Activated T-helper 17 cell treated with anti-CD3 and anti-CD28 coated beads, Interleukin-2, amount 50 U/mL, for 72 hours (primary cell): ENCODE measurements at regions not wholly inside any gene's neighbourhood (a gene's known extent, or its start where the extent isn't known, plus 50 kb on each side); places are given as distances from the start of the nearest gene placed in this dataset.

ENCODE experiments used
- ATAC-seq: fragments of 150-1000 bp; cut with Tn5 transposase; replicated peaks from 2 replicates; pipeline ENCODE4 v1.10.0; 2021; ENCODE audit warnings: mild to moderate bottlenecking, moderate library complexity
- H3K27ac Mint-ChIP-seq: one replicate; pipeline ENCODE4 v1.8.0; 2022; ENCODE audit warnings: mixed read lengths
- H3K27me3 Mint-ChIP-seq: one replicate; pipeline ENCODE4 v1.8.0; 2022; ENCODE audit warnings: mixed read lengths
- H3K36me3 Mint-ChIP-seq: one replicate; pipeline ENCODE4 v1.8.0; 2022; ENCODE audit warnings: low read depth, mild to moderate bottlenecking, mixed read lengths
- H3K4me1 Mint-ChIP-seq: one replicate; pipeline ENCODE4 v1.8.0; 2022; ENCODE audit warnings: mixed read lengths
- H3K4me3 Mint-ChIP-seq: one replicate; pipeline ENCODE4 v1.8.0; 2022; ENCODE audit warnings: mild to moderate bottlenecking, mixed read lengths
- H3K9me3 Mint-ChIP-seq: one replicate; pipeline ENCODE4 v1.8.0; 2022; ENCODE audit warnings: mixed read lengths

DNA sequence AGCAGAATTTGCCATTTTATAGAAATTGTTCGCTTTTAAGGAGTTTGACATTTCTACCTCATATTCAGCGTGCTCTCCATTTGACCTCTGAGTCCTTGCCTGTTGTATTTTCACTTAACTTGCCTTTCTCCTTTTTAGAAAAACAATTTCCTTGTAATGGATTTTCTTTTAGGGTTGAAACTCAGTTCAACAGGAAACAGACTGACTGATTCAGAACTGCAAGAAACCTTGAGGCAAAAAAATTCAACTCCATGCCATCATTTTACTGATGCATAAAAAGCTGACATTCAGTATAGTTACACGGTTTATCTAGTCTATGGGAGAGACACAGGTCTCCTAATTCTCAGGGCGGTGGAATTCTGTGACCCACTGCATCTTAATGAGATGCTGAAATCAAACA, 59.8 kb downstream of the MRPS30 start:
- Mint-ChIP-seq H3K4me1 (no peaks in the 10 kb centered on the region), H3K4me3 (no peak overlapping the region), H3K36me3 (no peaks in the 10 kb centered on the region), H3K27me3 (peaks cover 4% of the 10 kb centered on the region), H3K9me3 (no peaks in the 10 kb centered on the region), H3K27ac (no peak overlapping the region)
- ATAC-seq, result no peak

DNA sequence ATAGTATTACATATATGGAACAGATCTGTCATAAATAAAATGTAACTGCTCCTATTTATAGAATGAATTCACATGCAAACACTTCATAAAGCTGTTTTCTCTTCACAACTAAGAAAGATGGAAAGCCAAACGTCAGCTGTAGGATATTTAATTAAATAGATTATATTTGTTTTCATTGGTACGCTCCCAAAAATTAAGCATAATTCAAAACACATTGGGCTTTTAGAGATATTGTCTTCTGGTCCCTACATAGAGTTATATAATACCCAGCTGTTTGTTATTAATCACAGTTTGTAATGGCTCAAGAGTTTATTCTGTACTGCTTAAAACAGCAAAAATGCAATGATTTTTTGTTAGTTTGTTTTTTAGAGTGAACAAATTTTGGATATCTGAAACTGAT, 61.2 kb downstream of the MRPS30 start:
- ATAC-seq, result no peak

DNA sequence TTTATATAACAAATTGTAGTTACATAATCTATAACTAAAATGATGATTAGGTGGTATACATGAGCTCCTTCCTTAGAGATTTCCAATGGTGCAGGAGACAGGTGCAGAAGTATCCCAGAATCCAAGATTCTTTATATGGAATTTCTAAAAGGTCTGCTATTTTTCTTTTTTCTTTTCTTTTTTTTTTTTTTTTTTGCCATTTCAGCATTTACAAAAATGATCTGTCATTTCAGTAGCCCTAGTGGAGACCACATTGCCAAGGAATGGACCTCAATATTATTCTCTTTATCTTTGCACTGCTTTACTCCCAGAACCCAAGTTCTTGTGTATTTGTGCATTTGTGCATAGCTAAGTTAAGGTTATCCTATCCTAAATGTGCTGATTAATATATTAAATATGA, 61.7 kb downstream of the MRPS30 start:
- Mint-ChIP-seq H3K4me3 (no peak overlapping the region), H3K9me3 (no peaks in the 10 kb centered on the region), H3K27me3 (peaks cover 4% of the 10 kb centered on the region), H3K27ac (no peak overlapping the region), H3K4me1 (no peaks in the 10 kb centered on the region), H3K36me3 (no peaks in the 10 kb centered on the region)
- no peak for ATAC-seq

More for the DNA sequence above, 61.2 kb downstream of the MRPS30 start:
- Mint-ChIP-seq H3K36me3 (no peaks in the 10 kb centered on the region), H3K27ac (no peak overlapping the region), H3K4me1 (no peaks in the 10 kb centered on the region), H3K9me3 (no peaks in the 10 kb centered on the region), H3K4me3 (no peak overlapping the region), H3K27me3 (peaks cover 4% of the 10 kb centered on the region)

DNA sequence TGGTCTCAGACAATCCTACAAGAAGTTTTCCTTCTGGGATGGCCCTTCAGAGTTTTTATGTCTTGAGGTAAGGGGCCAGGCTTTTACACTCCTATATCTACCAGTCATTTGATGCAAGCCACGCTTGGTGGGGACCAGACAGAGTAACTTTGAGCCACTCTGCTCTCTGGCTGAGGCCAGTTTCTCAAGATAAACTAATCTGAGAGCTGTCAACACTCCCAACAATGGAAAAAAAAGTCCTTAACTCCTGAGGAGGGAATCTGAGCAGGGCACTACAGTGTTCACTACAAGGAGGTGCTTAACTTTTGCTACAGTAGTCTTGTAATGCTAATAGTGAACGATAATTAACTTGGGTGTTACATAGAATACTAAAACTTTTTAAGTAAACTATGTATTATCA, 62.7 kb downstream of the MRPS30 start:
- Mint-ChIP-seq H3K36me3 (no peaks in the 10 kb centered on the region), H3K4me3 (no peak overlapping the region), H3K4me1 (peaks cover 8% of the 10 kb centered on the region), H3K27me3 (no peaks in the 10 kb centered on the region), H3K9me3 (no peaks in the 10 kb centered on the region), H3K27ac (no peak overlapping the region)
- ATAC-seq, result no peak

DNA sequence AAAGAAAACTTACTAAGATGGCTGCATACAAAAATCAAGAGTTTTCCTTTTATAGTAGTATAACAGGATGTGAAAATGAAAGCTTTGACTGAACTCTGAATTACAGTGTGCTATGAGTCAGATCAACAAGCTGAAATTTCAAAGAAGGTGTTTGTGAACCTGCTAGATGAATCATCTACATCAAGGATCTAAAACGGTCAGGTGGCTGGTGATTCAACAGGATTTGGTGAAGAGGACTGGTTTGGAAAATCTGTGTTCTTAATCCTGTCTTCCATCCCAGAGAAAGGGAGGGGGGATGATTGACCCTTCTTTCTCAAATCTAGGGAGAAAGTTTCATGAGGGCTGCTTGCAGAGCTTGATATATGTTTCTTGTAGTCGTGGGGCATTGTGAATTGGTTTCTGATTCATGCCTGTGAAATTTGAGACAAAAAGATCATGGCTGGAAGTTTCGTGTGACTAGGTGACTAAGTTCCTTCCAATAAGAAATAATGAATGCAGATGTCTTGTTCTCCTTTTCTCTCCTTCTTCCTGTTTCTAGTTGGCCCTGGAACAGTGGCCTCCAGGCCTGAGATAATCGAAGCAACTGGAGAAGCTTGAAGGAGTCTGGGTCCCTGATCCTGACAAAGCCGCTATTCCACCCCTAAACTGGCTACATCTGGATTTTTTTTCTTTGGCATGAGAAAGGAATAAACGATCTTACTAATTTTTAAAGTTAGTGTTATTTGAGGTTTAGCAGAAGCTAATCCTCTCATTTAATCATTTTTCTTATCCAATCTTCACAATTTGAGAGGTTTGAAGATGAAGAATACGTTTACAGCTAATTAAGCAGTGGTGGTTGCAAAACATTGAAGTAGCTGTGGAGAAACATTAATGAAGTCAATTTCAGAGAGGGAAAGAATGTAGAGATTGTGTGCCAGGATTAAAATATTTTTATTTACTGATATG, 67.2 kb downstream of the MRPS30 start:
- Mint-ChIP-seq H3K36me3 (no peaks in the 10 kb centered on the region), H3K27me3 (no peaks in the 10 kb centered on the region), H3K4me3 (peak overlapping the region; percentile 67), H3K27ac (peak overlapping the region; percentile 92), H3K4me1 (peaks cover 13% of the 10 kb centered on the region), H3K9me3 (peaks cover 5% of the 10 kb centered on the region)
- ATAC-seq, result peak; percentile 94

DNA sequence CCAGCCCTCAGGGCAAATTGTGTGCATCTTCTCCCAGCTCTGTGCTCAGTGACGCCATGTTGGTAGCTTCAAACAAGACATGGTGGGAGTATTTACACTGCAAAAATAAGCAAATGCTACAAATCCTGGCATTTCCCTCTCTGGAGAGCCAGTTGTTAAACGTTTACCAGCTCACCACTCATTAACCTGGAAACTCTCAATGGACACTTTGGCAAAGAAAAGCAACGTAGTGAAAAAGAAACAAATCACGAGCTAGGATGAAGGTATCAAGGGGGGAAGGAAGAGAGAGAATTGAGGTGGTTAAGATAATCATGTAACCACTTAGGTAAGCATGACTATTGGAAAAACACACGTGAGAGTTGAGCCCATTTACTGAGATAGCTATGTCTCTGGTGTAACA, 72.5 kb downstream of the MRPS30 start:
- Mint-ChIP-seq H3K4me1 (peaks cover 5% of the 10 kb centered on the region), H3K4me3 (no peak overlapping the region), H3K27ac (no peak overlapping the region), H3K27me3 (peaks cover 4% of the 10 kb centered on the region), H3K36me3 (no peaks in the 10 kb centered on the region), H3K9me3 (peaks cover 5% of the 10 kb centered on the region)
- no peak for ATAC-seq

DNA sequence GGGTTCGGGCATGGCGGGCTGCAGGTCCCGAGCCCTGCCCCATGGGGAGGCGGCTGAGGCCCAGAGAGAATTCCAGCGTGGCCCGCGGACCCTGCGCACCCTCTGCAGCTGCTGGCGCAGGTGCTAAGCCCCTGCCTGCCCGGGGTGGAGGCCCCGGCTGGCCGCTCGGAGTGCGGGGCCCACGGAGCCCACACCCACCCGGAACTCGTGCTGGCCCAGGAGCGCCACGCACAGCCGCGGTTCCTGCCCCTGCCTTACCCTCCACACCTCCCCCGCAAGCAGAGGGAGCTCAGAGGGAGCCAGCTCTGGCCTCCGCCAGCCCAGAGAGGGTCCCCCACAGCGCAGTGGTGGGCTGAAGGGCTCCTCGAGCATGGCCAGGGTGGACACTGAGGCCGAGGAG, 75.3 kb downstream of the MRPS30 start:
- no peak for ATAC-seq
- no peaks in the 10 kb centered on the region for H3K4me1 Mint-ChIP-seq
- H3K27me3 Mint-ChIP-seq, result peaks cover 4% of the 10 kb centered on the region
- no peaks in the 10 kb centered on the region for H3K9me3 Mint-ChIP-seq
- no peak overlapping the region for H3K4me3 Mint-ChIP-seq
- H3K27ac Mint-ChIP-seq, result no peak overlapping the region
- no peaks in the 10 kb centered on the region for H3K36me3 Mint-ChIP-seq

DNA sequence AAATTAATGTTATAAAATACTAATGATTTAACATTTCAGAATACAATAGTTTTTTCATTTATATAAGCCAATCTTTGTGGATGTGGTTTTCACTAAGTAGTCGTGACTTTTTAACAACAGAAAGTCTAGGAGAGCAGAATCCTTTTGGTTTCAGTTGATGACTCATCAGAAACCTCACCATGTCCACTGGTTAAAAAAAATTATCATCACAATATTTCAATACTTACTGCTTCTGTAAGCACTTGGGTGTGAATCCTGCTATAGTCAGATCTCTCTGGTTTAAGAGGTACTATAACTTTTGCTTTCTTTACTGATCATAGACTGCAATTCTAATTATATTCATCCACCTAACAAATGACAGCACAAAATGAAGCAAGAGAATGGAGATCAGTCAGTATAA, 77.2 kb downstream of the MRPS30 start:
- no peaks in the 10 kb centered on the region for H3K36me3 Mint-ChIP-seq
- peak; percentile 62 for ATAC-seq
- peaks cover 4% of the 10 kb centered on the region for H3K27me3 Mint-ChIP-seq
- H3K4me1 Mint-ChIP-seq, result no peaks in the 10 kb centered on the region
- H3K9me3 Mint-ChIP-seq, result peaks cover 3% of the 10 kb centered on the region
- no peak overlapping the region for H3K4me3 Mint-ChIP-seq
- H3K27ac Mint-ChIP-seq, result no peak overlapping the region

DNA sequence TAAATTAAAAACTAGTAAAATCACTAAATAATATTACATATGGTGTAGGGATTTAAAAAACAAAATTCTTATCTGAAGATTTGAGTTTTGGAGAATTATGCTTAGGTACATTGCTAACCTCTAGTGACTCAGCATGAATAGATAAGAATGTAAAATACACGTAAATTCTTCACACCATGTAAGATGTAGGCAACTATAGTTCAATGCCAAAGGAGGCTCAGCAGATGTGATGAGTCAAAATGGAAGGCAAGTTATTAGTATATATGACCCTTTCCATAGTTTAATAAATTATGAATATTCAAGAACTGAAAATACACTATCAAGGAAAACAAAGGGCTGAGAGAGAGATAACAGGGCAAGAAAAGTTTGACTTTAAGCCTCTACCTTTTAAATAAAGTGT, 79.0 kb downstream of the MRPS30 start:
- no peak for ATAC-seq
- Mint-ChIP-seq H3K4me1 (no peaks in the 10 kb centered on the region), H3K36me3 (no peaks in the 10 kb centered on the region), H3K9me3 (peaks cover 3% of the 10 kb centered on the region), H3K27ac (no peak overlapping the region), H3K4me3 (no peak overlapping the region), H3K27me3 (peaks cover 6% of the 10 kb centered on the region)

DNA sequence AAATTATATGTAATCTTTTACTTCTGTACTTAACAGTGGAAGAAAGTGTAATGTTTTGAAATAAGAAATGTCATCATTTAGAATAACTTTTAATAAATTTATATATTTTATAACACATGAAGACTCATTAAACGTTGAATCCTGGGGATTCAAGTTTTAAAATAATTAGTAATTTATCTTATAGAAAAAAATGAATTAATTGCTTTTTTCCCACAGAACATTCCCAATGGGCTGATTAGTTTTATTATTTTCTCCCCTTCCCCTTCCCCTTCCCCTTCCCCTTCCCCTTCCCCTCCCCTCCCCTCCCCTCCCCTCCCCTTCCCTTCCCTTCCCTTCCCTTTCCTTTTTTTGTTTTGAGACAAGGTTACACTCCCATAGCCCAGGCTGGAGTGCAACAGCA, 79.7 kb downstream of the MRPS30 start:
- H3K9me3 Mint-ChIP-seq, result peaks cover 3% of the 10 kb centered on the region
- ATAC-seq, result no peak
- H3K4me3 Mint-ChIP-seq, result no peak overlapping the region
- no peaks in the 10 kb centered on the region for H3K4me1 Mint-ChIP-seq
- H3K27me3 Mint-ChIP-seq, result peaks cover 6% of the 10 kb centered on the region
- no peak overlapping the region for H3K27ac Mint-ChIP-seq
- no peaks in the 10 kb centered on the region for H3K36me3 Mint-ChIP-seq

DNA sequence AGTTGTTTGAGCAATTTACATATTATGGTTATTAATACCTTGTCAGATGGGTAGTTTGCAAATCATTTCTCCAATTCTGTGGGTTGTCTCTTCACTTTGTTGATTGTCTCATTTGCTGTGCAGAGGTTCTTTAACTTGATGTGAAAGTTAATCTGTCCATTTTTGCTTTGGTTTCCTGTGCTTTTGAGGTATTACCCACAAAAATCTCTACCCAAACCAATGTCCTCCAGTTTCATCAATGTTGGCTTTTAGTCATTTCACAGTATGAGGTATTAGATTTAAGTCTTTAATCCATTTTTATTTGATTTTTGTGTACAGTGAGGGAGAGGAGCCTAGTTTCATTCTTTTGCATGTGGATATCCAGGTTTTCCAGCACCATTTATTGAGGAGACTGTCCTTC, 82.4 kb downstream of the MRPS30 start:
- Mint-ChIP-seq H3K9me3 (peaks cover 3% of the 10 kb centered on the region), H3K4me1 (no peaks in the 10 kb centered on the region), H3K27ac (no peak overlapping the region), H3K27me3 (peaks cover 6% of the 10 kb centered on the region), H3K36me3 (no peaks in the 10 kb centered on the region), H3K4me3 (no peak overlapping the region)
- ATAC-seq, result no peak

DNA sequence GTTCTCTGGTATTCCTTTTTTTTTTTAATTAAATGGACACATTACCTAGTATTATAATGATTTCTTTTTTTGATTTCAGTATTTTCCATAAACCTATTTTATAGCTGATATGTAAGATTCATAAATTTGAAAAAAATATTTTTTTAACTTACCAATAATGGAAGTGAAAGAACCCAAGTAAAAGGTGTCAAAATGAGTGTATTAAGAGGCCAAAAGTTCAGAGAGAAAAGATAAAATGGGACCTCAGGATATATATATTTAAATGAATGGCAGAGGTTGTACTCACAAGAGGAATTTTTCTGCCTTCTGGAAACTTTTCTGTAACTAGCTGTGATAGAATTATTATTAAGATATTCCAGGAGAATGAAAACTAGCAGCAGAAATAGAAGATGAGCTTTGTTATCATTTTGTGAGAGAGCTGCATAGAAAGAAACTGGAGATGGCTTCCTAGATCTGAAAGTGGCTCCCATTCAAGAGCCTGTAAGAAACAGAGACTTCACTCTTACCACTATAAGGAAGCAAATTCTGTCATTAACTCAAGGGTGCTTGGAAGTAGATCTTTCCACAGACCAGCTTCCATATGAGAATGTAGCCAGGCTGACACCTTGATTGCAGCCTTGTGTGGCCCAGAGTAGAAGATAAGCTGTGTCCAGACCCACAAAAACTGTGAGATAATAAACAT, 91.7 kb downstream of the MRPS30 start:
- no peak for ATAC-seq
- Mint-ChIP-seq H3K27me3 (no peaks in the 10 kb centered on the region), H3K36me3 (no peaks in the 10 kb centered on the region), H3K9me3 (no peaks in the 10 kb centered on the region), H3K4me1 (no peaks in the 10 kb centered on the region), H3K27ac (no peak overlapping the region), H3K4me3 (no peak overlapping the region)

DNA sequence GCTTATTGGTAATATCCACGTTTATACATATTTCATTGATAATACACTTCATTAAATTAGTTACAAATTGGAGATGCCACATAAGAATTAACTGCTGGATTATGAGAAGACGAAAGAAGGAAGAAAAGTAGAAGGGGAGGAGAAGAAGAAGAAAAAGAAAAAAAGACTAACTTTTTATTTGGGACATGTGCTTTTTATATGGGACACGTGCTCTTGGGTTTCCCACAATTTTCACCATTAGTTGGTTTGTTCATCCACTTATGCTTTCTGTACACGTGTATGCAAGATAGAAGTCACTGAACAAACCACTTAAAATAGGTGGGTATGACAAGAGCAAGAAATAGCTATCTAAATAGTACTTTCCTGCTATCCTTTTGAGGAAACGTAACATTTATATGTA, 98.6 kb downstream of the MRPS30 start:
- H3K4me1 Mint-ChIP-seq, result no peaks in the 10 kb centered on the region
- H3K36me3 Mint-ChIP-seq, result no peaks in the 10 kb centered on the region
- no peaks in the 10 kb centered on the region for H3K27me3 Mint-ChIP-seq
- H3K4me3 Mint-ChIP-seq, result no peak overlapping the region
- no peak for ATAC-seq
- H3K9me3 Mint-ChIP-seq, result no peaks in the 10 kb centered on the region
- no peak overlapping the region for H3K27ac Mint-ChIP-seq

DNA sequence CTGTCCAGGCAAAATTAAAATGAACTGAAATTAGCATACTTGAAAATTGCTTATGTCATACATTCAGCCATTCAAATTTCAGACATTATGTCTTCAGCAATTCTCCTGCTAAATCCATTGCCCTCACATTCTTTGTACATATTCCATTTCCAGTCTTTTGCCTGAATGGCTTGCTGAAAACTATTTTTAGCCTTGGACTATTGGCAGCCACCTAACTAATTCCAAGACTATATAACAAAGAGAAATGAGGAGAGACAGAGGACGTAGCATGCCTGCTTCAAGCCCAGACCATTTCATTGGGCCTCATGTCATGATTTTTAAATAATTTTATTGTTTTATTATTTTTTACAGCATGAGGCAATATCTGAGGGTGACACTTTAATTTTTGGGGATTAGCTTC, 100.3 kb downstream of the MRPS30 start:
- H3K4me3 Mint-ChIP-seq, result no peak overlapping the region
- no peak overlapping the region for H3K27ac Mint-ChIP-seq
- no peaks in the 10 kb centered on the region for H3K27me3 Mint-ChIP-seq
- H3K36me3 Mint-ChIP-seq, result no peaks in the 10 kb centered on the region
- no peaks in the 10 kb centered on the region for H3K4me1 Mint-ChIP-seq
- H3K9me3 Mint-ChIP-seq, result no peaks in the 10 kb centered on the region
- no peak for ATAC-seq

DNA sequence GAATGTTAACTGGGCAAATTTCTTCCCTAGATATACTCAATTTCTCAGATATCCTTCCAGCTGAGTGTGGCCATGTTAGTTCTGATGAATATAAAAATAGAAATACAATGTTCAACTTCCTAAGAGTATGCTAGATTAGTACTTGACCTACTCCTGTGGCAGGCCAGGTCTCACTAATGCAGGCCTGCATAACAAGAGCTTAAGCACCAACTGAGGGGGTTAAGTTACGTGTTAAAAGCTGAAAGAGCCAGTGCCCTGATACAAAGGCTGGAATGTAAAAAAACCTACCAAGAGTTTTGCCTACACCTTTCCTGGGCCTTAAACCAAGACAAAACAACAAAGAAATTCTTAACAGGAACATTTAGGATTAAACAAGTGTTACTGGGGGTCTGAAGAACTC, 102.8 kb downstream of the MRPS30 start:
- Mint-ChIP-seq H3K4me1 (no peaks in the 10 kb centered on the region), H3K27ac (no peak overlapping the region), H3K9me3 (no peaks in the 10 kb centered on the region), H3K36me3 (no peaks in the 10 kb centered on the region), H3K4me3 (no peak overlapping the region), H3K27me3 (no peaks in the 10 kb centered on the region)
- ATAC-seq, result no peak
